IMR-90 (cell line): ENCODE measurements at regions not wholly inside any gene's neighbourhood (a gene's known extent, or its start where the extent isn't known, plus 50 kb on each side); places are given as distances from the start of the nearest gene placed in this dataset.

Source experiments
- NFE2L2 ChIP-seq: fragments of 150-350 bp; IDR thresholded peaks from 2 replicates; pipeline ENCODE4 v1.6.1; 2016; ENCODE audit warnings: low read depth, mild to moderate bottlenecking, low read length
- POLR2A ChIP-seq: IDR thresholded peaks from 2 replicates; pipeline ENCODE4 v1.6.1; 2012; ENCODE audit warnings: mild to moderate bottlenecking, low read depth, low read length

GRCh38 chr7:93015101-93015778 lies 102.5 kb downstream of the SAMD9 start:
- no peak for TF ChIP-seq NFE2L2
- no peak for TF ChIP-seq POLR2A
